Transverse colon (tissue), 4 donors: ENCODE measurements at regions not wholly inside any gene's neighbourhood (a gene's known extent, or its start where the extent isn't known, plus 50 kb on each side); places are given as distances from the start of the nearest gene placed in this dataset.

Experiments used
- CTCF ChIP-seq, 5 experiments: fragments of 200-600 bp in 3 of 5; fragments of 450-650 bp in 2 of 5; sonication (generic) in 3 of 5; IDR thresholded peaks; 1 replicate in 2 of 5; 2 replicates in 3 of 5; pipeline ENCODE4 v1.5.1; 2016 to 2017; ENCODE audit warnings: antibody characterized with exemption in 5 of 5, inconsistent platforms in 3 of 5, mild to moderate bottlenecking in 2 of 5, moderate library complexity in 1 of 5
- POLR2AphosphoS5 ChIP-seq, 3 donors: sonication (generic); formaldehyde crosslinking; IDR thresholded peaks; one replicate each; pipeline ENCODE4 v1.6.1; 2016; ENCODE audit warnings: antibody characterized with exemption in 3 of 3

- TF ChIP-seq POLR2AphosphoS5 (IDR thresholded peaks at IDR 0.05) (no peak), CTCF (IDR thresholded peaks at IDR 0.05) (no peak)
Observed at GRCh38 chr11:81340225-81340624, 1393.4 kb downstream of the FAM181B start.
